CD4-positive, alpha-beta T cell treated with Interferon gamma for 1 hour (primary cell): ENCODE measurements at regions not wholly inside any gene's neighbourhood (a gene's known extent, or its start where the extent isn't known, plus 50 kb on each side); places are given as distances from the start of the nearest gene placed in this dataset.

ENCODE experiments used
- DNase-seq: peaks from one replicate; pipeline ENCODE4 v3.0.0-alpha.2; 2020

DNA sequence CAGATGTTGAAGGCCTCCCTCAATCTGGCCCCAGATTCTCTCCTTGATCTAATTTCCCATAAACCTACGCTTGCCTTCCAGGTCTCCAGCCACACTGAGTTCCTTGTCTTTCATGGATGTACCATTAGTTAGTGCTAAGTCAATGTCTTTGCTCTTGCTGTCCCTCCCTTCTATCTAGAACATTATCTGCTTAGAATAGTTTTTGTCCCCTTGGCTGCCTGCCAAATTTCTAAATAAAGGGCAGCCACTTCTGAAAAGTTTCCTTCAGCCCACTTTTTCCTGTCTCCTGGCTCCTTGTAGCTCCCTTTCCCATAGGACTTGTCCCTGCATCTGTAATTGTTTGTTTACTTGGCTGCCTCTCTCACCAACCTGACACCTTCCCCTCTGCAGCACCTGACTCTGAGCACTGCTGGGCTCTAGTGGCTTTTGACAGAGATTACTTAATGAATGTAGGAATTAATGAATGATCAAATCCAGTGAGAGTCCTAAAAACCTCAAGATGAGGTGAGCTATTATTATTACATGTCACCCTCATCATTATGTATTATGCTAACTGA, 58.3 kb downstream of the CXCL12 start:
- no peak for DNase-seq

DNA sequence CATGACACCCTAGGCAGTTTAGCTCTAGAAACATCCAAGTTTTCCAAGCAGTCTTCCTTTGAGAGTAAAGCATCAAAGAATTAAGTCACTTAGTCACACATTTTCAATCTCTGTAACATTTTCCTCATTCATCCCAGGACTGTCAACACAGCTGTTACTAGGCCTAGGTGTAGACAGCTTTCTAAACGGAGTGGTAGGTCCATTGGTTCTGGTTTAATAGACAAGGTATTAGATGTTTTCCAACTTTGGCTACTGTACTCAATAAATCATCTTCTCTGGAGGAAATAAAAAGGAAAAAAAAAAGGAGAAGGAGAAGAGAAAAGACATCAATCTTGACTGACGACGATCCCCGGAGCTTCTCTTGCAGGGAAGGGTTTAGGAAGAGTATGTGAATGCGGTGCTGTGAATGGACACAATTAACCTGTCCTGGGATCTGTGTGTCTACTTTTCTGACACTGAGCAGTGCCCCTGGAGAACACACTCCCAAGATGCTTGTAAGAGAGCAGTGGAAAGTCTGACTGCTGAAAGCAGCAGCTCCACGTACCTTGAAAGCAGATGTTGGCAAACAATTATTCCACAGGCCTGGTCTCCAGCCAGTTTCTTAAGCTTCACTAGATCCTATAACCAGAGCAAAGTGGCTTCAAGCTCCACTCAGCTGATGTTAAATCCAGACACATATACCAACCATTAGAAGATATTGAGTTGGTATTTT, 59.1 kb downstream of the CXCL12 start:
- DNase-seq: no peak

DNA sequence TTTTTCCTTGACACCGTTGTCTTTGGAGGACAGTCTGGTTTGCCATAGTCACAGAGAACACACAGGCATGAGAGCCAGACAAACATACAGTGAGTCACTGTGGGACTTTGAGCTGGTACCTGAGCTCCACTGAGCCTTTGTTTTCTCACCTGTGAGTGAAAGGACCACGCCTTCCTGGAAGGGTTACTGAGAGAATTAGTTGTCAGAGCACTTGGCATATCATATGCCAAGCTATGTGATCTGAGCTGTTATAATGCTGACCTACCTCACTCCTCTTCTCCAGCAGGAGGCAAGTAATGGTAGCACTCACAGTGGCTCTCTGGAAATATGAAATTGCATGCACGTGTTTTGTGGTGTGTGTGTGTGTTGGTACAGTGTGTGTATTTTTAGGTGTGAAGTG, 59.7 kb downstream of the CXCL12 start:
- no peak for DNase-seq

DNA sequence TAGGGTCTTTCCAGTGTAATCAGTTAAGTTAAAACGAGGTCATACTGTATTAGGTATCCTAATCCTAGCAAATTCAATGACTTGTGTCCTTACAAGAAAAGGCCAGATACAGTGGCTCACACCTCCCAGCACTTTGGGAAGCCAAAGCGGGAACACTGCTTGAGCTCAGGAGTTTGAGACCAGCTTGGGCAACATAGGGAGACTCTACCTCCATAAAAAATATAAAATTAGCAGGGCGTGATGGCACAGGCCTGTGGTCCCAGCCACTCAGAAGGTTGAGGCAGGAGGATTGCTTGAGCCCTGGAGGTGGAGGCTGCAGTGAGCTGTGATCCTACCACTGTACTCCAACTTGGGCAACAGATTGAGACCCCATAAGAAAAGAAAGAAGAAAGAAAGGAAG, 61.1 kb downstream of the CXCL12 start:
- DNase-seq: no peak

DNA sequence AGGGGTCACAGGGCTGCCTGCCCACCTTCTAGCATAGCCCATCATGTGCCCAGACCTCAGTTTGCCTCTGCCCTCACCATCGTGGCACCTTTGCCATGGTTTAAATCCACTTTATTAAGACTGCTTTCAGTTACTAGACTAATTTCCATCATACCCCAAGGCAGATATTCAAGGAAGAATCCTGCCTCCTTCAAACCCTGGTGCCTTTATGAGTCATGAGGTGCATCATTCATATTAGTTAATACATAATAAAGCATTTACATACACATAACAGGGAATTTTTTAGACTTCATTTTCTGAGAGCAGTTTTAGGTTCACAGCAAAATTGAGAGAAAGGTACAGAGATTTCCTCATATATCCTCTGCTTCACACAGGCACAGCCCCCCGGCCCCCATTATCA, 62.8 kb downstream of the CXCL12 start:
- DNase-seq: no peak

DNA sequence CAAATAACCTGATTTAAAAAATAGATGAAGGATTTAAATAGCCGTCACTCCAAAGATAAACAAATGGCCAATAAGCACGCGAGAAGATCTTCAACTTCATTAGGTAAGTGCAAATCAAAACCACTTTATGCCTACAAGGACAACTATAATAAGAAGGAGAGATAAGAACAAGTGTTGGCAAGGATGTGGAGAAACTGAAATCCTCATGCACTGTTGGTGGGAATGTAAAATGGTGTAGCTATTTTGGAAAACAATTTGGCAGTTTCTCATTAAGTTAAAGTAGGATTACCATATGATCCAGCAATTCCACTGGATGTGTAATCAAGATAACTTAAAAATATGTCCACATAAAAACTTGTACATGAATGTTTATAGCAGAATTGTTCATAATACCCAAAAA, 64.1 kb downstream of the CXCL12 start:
- DNase-seq: no peak

DNA sequence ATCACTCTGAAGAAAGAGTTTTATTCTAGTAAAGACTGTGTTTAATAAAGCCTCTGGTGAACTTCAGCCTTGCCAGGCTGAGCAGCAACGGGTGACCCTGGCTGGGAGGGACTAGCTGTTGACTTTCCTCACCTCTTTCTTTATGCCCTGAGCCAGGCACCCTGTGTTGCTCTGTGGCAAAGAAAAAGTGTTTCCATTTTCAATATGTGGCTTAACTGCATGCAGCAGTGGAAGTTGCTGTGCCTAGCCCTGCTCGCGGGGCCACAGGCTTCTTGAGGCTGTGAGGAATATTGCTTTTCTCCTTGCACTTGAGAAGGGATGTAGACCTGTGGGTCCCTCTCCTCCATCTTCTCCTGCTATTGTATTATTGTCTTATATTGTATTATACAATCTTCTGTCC, 67.0 kb downstream of the CXCL12 start:
- no peak for DNase-seq

DNA sequence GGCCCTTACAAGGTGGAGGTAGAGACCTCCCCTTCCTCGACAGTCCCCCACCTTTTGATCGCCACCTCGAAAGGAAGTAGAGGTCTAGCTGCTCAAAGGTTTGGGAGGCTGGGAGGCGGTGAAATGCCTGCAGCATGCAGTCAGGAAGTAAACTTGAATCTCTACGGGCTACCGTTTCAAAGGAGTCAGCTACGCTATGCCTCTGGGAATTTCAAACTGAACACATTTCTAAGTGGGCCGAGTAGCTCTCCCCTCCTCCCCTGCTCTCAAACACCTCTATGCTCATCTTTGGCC, 68.0 kb downstream of the CXCL12 start:
- no peak for DNase-seq

DNA sequence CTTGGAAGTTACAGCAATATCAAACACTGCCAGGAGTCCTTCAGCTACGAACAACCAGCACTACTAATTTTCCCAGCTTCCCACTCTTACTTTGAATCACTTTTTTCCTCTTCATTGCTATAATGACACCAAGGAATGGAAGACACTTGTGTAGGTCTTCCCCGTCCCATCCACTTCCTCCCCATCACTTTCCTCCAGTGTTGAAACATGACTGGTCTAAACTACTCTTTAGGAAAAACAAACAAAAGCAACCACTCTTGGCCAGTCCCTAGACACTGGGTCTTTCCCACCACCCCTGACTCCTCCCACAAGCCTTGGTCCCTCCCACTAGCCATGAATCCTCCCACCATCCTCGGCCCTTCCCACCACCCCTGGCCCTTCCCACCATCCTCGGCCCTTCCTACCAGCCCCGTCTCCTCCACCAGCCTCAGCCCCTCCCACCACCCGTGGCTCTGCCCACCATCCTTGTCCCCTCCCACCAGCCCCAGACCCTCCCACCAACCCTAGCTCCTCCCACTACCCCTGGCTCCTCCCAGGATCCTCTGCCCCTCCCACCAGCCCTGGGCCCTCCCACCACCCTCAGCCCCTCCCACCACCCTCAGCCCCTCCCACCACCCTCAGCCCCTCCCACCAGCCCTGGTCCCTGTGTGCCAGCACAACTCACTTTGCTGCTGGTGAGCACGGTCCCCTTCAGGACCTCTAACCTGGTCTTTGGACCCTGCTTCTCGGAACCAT, 68.5 kb downstream of the CXCL12 start:
- no peak for DNase-seq

DNA sequence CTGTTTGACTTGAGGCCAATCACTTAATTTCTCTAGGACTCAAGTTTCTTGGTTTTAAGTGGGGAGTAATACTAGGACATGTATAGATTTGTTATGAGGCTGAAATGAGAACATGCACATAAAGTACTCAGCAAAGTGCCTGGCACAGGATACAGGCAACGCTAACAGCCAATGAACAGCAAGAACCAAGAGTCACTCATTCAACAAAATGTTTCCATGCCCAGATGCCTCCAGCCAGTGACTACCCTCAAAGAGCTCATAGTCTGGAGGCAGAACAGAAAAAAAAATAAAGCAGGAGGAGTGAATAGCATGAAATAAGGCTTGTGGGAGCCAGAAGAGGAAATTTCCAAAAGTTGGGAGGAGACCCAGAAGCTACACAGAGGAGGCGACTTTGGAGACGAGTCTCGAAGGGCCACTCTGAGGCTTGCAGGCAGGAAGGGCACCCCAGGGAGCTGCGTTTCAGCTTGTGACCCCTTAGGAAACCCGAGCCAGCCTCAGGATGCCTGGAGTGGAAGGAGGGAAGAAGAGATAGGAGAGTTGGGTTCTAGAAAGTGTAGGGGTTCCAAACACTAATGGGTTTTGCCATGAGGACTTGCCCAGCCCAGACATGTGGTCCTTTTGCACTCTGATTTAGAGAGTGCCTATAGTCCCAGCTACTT, 70.0 kb downstream of the CXCL12 start:
- no peak for DNase-seq

DNA sequence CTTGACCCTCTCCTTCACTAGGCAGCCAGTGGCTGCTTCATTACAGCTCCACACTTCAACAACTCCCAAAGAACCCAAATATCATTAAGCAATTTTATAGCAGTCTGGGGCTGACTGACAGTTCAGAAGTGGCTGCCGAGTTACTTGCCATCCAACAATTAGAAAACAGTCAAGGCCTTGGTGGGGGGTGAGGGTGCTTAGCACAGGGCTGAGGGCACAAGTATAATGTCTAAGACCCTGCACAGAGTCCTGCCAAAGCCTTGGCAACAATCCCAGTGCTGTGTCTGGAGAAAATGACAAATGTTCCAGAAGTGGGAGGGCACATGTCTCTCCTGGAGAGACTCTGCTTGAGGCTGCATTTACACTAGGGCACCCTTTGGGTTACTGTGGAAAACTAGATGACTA, 71.1 kb downstream of the CXCL12 start:
- no peak for DNase-seq

DNA sequence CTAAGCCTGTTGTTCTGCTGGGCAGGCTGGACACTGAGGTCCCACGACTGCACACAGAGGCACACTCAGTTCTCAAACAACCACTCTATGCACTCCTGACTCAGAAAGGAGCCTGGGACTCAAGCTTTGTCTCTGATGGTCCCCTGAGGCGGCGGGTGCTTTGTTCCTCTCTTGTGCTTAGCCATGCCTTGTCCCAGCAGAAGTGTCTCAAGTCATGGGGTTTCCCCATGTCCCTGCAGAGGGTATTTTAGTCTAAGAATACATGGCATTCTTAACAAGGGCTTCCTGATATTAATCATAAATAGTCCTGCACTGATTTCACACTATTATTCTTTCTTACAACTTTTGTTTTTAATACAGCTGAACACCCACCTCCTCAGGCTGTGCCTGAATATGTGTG, 72.5 kb downstream of the CXCL12 start:
- no peak for DNase-seq

DNA sequence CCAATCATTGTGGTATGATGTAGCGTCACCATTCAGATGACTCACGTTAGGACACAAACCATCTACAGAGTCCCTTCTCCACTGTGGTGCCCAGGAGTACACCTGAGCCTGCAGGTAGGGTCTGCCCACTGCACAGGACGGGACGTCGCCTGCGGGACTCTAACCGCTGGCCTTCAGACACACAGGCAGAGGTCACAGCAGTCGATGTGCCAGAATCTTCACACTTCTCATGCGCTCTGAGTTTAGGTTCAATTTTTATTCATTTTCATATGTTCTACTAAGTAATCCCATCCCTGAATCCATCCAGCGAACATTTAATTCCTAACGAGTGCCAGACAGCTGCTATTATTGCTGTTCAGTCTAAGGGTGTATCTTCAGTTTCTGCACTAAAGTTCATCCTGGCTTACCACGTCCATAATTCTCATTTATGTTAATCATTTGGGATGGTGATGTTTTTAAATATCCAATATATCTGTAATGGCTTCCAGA, 73.3 kb downstream of the CXCL12 start:
- no peak for DNase-seq

DNA sequence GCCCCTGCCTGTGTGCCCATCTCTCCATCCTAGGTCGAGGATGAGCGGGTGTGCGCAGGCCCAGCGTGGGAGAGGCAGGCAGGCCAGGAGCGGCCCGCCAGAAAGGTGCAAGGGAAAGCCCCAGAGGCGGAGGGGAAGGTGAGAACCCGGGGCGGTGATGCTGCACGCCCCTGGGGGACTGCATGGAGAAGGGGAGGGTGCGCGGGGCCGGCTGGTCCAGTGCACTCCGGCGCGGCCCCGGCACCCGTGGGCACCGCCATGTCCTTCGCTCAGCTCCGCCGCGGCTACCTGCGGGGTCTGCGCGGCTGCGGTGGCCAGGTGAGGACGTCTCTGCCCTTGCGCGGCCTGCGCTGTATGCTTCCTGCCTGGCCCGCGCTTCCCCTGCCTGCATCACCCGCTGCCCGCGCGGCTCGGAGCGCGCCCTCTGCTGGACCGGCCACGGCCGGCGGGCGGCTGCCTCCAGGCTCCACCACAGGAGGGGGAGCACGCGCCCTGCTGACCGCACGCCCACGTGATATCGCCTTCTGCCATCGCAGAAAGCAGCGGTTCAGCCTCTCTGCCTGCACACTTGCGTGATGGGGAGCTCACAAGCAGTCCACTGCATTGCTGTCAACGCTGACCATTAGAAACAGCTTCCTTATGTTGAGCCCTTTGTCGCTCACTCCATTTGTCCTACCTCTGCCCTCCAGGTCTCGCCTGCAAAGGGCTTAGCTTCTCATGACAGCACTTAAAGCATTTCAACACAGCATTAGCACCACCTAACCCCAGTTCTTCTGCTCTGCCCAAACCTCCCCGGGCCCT, 73.9 kb downstream of the CXCL12 start:
- DNase-seq: peak; percentile 72

DNA sequence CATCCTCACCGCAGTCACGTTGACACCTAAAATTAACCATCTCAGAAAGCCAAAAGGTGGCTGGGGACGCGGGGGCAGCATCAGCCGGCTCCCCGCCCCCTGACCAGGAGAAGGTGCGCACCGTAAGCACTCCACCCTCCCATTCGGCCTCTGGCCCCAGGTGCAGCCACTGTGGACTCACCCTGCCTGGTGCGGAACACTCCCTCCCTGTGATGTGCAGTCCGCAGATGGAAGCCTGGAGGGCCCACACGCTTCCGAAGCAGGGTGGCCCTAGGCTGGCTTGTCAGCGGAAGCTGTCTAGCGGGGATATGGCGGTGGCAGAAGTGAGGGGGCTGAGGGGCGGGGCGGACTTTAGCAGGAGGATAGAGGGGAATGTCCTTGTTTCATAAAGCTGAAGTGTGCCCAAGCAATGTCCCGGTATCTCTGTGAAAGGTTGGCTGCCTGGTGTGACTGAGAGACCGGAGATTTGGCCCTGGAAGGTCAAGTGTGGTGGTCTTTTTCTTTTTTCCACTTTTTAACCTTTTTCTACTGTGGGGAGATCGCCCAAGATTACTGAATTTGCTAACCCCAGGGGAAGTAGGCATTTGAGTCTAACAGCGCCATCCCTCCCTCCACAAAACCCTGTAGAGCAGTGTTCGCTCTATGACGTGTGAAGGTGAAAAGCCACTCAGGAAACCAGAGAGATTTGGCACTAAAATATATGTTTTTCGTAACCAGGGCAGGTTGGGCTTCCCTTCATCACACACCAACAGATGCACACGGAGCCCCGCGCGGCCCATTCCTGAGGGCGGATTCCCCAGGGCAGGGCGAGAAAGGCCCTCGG, 74.7 kb downstream of the CXCL12 start:
- DNase-seq: peak; percentile 25

DNA sequence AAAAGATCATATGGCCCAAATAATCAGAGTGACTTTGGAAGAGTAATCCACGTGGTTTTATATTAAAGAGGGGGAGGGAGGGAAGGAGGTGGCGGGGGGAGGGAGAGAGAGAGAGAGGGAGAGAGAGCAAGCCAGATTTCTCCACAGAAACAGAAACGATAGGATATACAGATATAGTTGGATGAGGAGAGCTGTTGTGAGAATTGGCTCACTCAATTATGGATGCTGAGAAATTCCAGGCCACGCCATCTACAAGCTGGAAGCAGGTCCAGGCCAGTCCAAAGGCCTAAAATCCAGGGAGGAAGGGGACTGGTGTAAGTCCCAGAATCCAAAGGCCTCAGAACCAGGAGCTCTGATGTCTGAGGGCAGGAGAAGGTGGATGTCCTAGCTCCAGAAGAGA, 75.5 kb downstream of the CXCL12 start:
- no peak for DNase-seq

DNA sequence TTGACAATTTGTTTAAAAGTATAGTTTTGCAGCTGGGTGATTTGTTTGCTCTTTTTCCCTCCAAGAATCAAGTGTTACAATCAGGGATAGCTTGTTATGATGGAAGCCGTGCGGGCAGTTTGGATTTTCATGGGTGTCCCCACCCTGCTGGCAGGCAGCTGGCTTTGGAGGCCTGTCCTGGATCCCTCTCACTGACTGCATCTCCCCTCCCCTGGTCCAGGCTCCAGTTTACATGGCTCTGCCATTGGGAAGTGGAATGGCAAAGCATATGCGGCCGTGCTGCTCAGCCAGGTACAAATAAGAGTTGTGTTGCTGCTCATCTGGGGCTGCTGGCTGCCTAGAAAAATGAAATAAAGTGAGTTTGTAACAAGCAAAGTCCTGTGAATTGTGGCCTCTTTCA, 76.0 kb downstream of the CXCL12 start:
- no peak for DNase-seq

DNA sequence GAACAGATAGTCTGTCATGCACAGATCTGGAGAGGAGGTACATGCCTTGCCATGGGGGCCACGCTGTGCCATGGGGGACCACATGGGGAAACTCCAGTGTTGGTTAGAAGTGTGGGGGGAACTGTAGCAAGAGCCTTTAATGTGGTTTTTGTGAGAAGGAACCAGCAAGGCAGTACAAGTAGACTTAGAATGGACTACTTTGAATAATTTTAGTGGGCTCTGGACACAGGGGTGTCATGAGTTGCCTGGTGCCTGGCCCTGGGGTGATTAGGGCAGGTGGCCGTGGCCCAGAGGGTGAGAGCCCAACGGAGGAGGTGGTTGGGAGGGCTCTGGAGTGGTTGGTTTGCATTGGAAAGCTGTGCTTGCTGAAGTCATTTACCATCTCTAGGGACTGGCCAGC, 77.2 kb downstream of the CXCL12 start:
- DNase-seq: no peak

DNA sequence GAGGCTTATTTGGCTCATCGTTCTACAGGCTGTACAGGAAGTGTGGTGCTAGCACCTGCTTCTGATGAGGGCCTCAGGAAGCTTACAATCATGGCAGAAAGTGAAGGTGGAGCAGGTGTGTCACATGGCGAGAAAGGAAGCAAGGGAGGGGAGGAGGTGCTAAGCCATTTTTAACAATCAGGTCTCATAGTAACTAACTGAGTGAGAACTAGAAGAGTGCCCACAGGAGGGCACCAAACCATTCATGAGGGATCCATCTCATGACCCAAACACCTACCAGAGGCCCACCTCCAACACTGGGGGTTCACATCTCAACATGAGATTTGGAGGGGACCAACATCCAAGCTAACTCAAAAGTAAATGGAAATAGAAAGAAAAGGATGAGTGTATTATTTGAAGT, 78.1 kb downstream of the CXCL12 start:
- no peak for DNase-seq

DNA sequence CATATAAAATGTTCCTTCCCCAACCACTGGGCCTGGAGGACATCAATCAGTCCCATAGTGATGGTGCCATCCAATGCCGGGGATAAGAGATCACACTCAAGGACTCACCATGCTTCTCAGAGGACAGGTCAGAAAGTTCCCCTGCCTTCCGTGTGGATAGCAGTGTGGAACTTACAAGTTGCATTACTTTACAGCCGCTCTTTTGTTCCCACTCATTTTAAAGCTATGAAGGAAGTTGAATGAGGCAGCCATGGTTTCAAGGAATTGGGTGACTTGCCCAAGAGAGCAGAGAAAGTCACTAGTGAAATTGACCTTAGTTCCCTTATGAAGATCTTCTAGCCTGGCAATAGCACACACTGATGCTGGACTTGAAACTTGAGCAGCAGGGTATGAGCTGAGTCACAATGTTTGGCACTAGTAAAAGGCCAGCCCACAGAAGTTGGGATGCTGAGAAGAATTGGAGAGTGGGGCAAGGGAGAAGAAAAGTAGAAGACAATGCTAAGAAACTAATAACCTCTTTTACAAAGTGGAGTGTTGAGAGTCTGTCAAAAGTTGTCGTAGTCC, 78.7 kb downstream of the CXCL12 start:
- no peak for DNase-seq

DNA sequence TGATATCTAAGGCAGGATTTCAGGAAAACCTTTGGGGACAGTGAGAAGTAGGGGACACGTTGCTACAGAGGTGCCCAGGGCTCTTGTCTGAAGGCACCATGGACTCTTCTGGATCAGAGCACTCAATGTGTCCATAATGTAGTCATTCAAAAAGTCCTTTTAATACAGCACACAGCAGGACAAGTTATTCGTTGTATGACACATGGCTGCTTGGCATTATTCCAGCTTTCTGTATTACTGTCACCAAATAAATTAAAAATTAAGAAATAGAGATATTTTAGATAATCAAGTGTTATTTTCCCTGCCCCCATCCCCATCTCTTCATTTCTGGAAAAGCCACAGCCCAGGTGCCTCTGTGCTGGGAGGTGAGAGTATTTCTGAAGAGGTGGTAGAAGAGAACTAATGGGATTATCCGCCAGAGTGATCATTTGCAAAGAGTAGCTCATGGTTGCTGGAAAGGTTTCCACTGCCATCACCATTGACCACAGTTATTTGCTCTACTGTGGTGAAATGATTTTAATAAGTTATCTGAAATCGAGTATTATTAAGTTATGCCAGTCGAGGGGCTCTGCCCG, 83.0 kb downstream of the CXCL12 start:
- no peak for DNase-seq
